GM13976 (cell line): ENCODE measurements at regions not wholly inside any gene's neighbourhood (a gene's known extent, or its start where the extent isn't known, plus 50 kb on each side); places are given as distances from the start of the nearest gene placed in this dataset.

ENCODE experiments used
- DNase-seq: peaks from one replicate; pipeline ENCODE4 v3.0.0; 2012; ENCODE audit warnings: low spot score
- CTCF ChIP-seq: IDR thresholded peaks from 2 replicates; pipeline ENCODE4 v1.5.1; 2012; ENCODE audit warnings: borderline replicate concordance, mild to moderate bottlenecking; ENCODE audit not compliant: insufficient read depth; ENCODE audit errors: extremely low read depth, missing control alignments, control extremely low read depth
- in situ Hi-C: fragments of 300-500 bp; cut with MboI; formaldehyde crosslinking; loops from one replicate; pipeline ENCODE4 v1.12.0; 2022; ENCODE audit warnings: low sequenced_read_pairs, mixed read lengths, inconsistent platforms; ENCODE audit not compliant: unreplicated experiment

GRCh38 chr6:129920103-129920798 is 59.1 kb upstream of the TMEM244 start:
- in situ Hi-C loops: no loop called here
- no peak for TF ChIP-seq CTCF
- no peak for DNase-seq

DNA sequence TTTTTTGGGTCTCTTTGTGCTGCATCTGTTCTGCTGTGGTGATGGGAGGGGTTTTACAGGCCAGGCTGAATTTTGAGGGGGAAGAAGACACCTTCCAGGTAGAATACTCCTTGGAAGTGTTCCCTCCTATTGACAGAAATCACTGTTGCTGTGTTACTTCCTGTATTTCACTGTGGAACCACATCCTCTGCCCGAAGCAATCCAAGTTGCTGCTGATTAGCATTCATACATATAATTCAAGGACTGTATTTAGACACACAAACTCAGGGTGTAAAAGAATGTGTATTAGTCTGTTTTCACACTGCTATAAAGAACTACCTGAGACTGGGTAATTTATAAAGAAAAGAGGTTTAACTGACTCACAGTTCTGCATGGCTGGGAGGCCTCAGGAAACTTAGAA is 50.6 kb upstream of the TMEM244 start:
- in situ Hi-C loops: no loop called here
- no peak for DNase-seq
- no peak for TF ChIP-seq CTCF
